Gastroesophageal sphincter (tissue), 3 donors: ENCODE measurements at regions not wholly inside any gene's neighbourhood (a gene's known extent, or its start where the extent isn't known, plus 50 kb on each side); places are given as distances from the start of the nearest gene placed in this dataset.

ENCODE experiments used
- CTCF ChIP-seq, 4 experiments: fragments of 200-600 bp in 2 of 4; fragments of 450-650 bp in 2 of 4; sonication (generic) in 1 of 4; IDR thresholded peaks; one replicate each; pipeline ENCODE4 v1.5.1; 2017 to 2019; ENCODE audit warnings: antibody characterized with exemption in 4 of 4, mild to moderate bottlenecking in 2 of 4, moderate library complexity in 2 of 4
- EP300 ChIP-seq: sonication (generic); formaldehyde crosslinking; IDR thresholded peaks from one replicate; pipeline ENCODE4 v1.6.1; 2017; ENCODE audit warnings: antibody characterized with exemption, mild to moderate bottlenecking
- POLR2A ChIP-seq, 2 donors: fragments of 450-650 bp; IDR thresholded peaks; one replicate each; pipeline ENCODE4 v1.6.1; 2017; ENCODE audit warnings: antibody characterized with exemption in 2 of 2, mild to moderate bottlenecking in 2 of 2, moderate library complexity in 1 of 2
- POLR2AphosphoS5 ChIP-seq: sonication (generic); formaldehyde crosslinking; IDR thresholded peaks from one replicate; pipeline ENCODE4 v1.6.1; 2017; ENCODE audit warnings: antibody characterized with exemption

GRCh38 chr5:38119836-38120235 lies 138.5 kb upstream of the EGFLAM start:
- TF ChIP-seq CTCF (IDR thresholded peaks at IDR 0.05) (no peak), POLR2AphosphoS5 (no peak), EP300 (no peak), POLR2A (IDR thresholded peaks at IDR 0.05) (no peak)
